ENCODE measurements at regions not wholly inside any gene's neighbourhood (a gene's known extent, or its start where the extent isn't known, plus 50 kb on each side); places are given as distances from the start of the nearest gene placed in this dataset.

GRCh38 chr7:11911900-11912299 is 79.9 kb upstream of the THSD7A start:
- TF ChIP-seq CTCF (IDR thresholded peaks at IDR 0.05; ENCODE audit: low read depth, low read length, poor library complexity, severe bottlenecking) (no peak), EZH2phosphoT487 (IDR thresholded peaks at IDR 0.05; ENCODE audit: borderline replicate concordance, low read length) (no peak)
- no peak overlapping the region for H3K4me2 ChIP-seq (ENCODE audit: low read length)
- H3K36me3 ChIP-seq (ENCODE audit: control insufficient read depth, low read length), result no peaks in the 10 kb centered on the region
- H3K4me1 ChIP-seq (ENCODE audit: control insufficient read depth, low read length), result no peaks in the 10 kb centered on the region
- no peaks in the 10 kb centered on the region for H3K27me3 ChIP-seq (ENCODE audit: control insufficient read depth, low read length)
- H3K27ac ChIP-seq (ENCODE audit: low read depth, low read length), result no peak overlapping the region
- H4K20me1 ChIP-seq (ENCODE audit: control insufficient read depth, insufficient read depth, low read depth, low read length), result no peaks in the 10 kb centered on the region
- H3K9me2 ChIP-seq (replicated peaks; ENCODE audit: control insufficient read depth, low read length), result no peaks in the 10 kb centered on the region
- H3K79me2 ChIP-seq (ENCODE audit: control insufficient read depth, low read length), result no peaks in the 10 kb centered on the region
- H3K9me3 ChIP-seq (ENCODE audit: control insufficient read depth, insufficient read depth, low read length), result no peaks in the 10 kb centered on the region
- no peaks in the 10 kb centered on the region for H3F3A ChIP-seq (ENCODE audit: control insufficient read depth, insufficient read depth)
- no peak overlapping the region for H3K4me3 ChIP-seq (ENCODE audit: low read length)

GRCh38 chr7:11914645-11915044 is 82.6 kb upstream of the THSD7A start:
- no peak overlapping the region for H3K27ac ChIP-seq (ENCODE audit: low read depth, low read length)
- no peak overlapping the region for H3K4me2 ChIP-seq (ENCODE audit: low read length)
- H3K36me3 ChIP-seq (ENCODE audit: control insufficient read depth, low read length), result no peaks in the 10 kb centered on the region
- H3K79me2 ChIP-seq (ENCODE audit: control insufficient read depth, low read length), result no peaks in the 10 kb centered on the region
- no peaks in the 10 kb centered on the region for H3K4me1 ChIP-seq (ENCODE audit: control insufficient read depth, low read length)
- no peak overlapping the region for H3K4me3 ChIP-seq (ENCODE audit: low read length)
- H3K27me3 ChIP-seq (ENCODE audit: control insufficient read depth, low read length), result no peaks in the 10 kb centered on the region
- no peaks in the 10 kb centered on the region for H3K9me2 ChIP-seq (replicated peaks; ENCODE audit: control insufficient read depth, low read length)
- H3K9me3 ChIP-seq (ENCODE audit: control insufficient read depth, insufficient read depth, low read length), result no peaks in the 10 kb centered on the region
- no peaks in the 10 kb centered on the region for H4K20me1 ChIP-seq (ENCODE audit: control insufficient read depth, insufficient read depth, low read depth, low read length)
- TF ChIP-seq CTCF (IDR thresholded peaks at IDR 0.05; ENCODE audit: low read depth, low read length, poor library complexity, severe bottlenecking), result no peak
- TF ChIP-seq EZH2phosphoT487 (IDR thresholded peaks at IDR 0.05; ENCODE audit: borderline replicate concordance, low read length), result no peak
- no peaks in the 10 kb centered on the region for H3F3A ChIP-seq (ENCODE audit: control insufficient read depth, insufficient read depth)

GRCh38 chr7:11923376-11923930 is 91.5 kb upstream of the THSD7A start:
- Histone ChIP-seq H3K9me2 (replicated peaks; ENCODE audit: control insufficient read depth, low read length) (no peaks in the 10 kb centered on the region), H3K27me3 (ENCODE audit: control insufficient read depth, low read length) (no peaks in the 10 kb centered on the region), H3F3A (ENCODE audit: control insufficient read depth, insufficient read depth) (no peaks in the 10 kb centered on the region), H3K4me3 (ENCODE audit: low read length) (no peak overlapping the region), H4K20me1 (ENCODE audit: control insufficient read depth, insufficient read depth, low read depth, low read length) (no peaks in the 10 kb centered on the region), H3K36me3 (ENCODE audit: control insufficient read depth, low read length) (no peaks in the 10 kb centered on the region), H3K9me3 (ENCODE audit: control insufficient read depth, insufficient read depth, low read length) (no peaks in the 10 kb centered on the region), H3K4me1 (ENCODE audit: control insufficient read depth, low read length) (no peaks in the 10 kb centered on the region), H3K4me2 (ENCODE audit: low read length) (no peak overlapping the region), H3K79me2 (ENCODE audit: control insufficient read depth, low read length) (no peaks in the 10 kb centered on the region), H3K27ac (ENCODE audit: low read depth, low read length) (no peak overlapping the region)
- TF ChIP-seq CTCF (IDR thresholded peaks at IDR 0.05; ENCODE audit: low read depth, low read length, poor library complexity, severe bottlenecking), result no peak
- no peak for TF ChIP-seq EZH2phosphoT487 (IDR thresholded peaks at IDR 0.05; ENCODE audit: borderline replicate concordance, low read length)
